Gastroesophageal sphincter (tissue), 3 donors: ENCODE measurements at regions not wholly inside any gene's neighbourhood (a gene's known extent, or its start where the extent isn't known, plus 50 kb on each side); places are given as distances from the start of the nearest gene placed in this dataset.

ENCODE experiments used
- EP300 ChIP-seq: sonication (generic); formaldehyde crosslinking; IDR thresholded peaks from one replicate; pipeline ENCODE4 v1.6.1; 2017; ENCODE audit warnings: antibody characterized with exemption, mild to moderate bottlenecking
- POLR2A ChIP-seq, 2 donors: fragments of 450-650 bp; IDR thresholded peaks; one replicate each; pipeline ENCODE4 v1.6.1; 2017; ENCODE audit warnings: antibody characterized with exemption in 2 of 2, mild to moderate bottlenecking in 2 of 2, moderate library complexity in 1 of 2
- TF ChIP-seq, protein P1 (sequence below), 4 experiments: fragments of 200-600 bp in 2 of 4; fragments of 450-650 bp in 2 of 4; sonication (generic) in 1 of 4; IDR thresholded peaks; one replicate each; pipeline ENCODE4 v1.5.1; 2017 to 2019; ENCODE audit warnings: antibody characterized with exemption in 4 of 4, mild to moderate bottlenecking in 2 of 4, moderate library complexity in 2 of 4

DNA sequence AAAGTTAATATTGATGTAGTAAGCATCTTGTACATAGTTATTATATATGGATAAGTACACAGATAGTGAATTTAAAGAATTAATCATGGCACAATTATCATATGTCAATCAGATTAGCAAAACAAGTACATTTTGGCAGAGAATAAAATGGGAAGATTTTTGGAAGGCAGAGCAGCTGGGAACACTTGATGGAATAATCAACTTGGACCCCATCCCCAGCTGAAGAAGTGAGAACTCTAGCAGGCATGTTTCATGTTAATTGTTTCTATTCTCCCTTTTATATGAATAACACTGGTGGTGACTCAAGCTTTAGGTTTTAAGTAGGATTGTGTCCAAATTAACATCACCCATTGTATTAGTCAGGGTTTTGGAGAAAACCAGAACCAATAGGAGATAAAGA, 198.7 kb downstream of the KCNJ2 start:
- TF ChIP-seq EP300 (no peak), POLR2A (IDR thresholded peaks at IDR 0.05) (no peak)
- TF ChIP-seq, protein P1, sequence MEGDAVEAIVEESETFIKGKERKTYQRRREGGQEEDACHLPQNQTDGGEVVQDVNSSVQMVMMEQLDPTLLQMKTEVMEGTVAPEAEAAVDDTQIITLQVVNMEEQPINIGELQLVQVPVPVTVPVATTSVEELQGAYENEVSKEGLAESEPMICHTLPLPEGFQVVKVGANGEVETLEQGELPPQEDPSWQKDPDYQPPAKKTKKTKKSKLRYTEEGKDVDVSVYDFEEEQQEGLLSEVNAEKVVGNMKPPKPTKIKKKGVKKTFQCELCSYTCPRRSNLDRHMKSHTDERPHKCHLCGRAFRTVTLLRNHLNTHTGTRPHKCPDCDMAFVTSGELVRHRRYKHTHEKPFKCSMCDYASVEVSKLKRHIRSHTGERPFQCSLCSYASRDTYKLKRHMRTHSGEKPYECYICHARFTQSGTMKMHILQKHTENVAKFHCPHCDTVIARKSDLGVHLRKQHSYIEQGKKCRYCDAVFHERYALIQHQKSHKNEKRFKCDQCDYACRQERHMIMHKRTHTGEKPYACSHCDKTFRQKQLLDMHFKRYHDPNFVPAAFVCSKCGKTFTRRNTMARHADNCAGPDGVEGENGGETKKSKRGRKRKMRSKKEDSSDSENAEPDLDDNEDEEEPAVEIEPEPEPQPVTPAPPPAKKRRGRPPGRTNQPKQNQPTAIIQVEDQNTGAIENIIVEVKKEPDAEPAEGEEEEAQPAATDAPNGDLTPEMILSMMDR (IDR thresholded peaks at IDR 0.05): no peak
